Loucy (cell line): ENCODE measurements at regions not wholly inside any gene's neighbourhood (a gene's known extent, or its start where the extent isn't known, plus 50 kb on each side); places are given as distances from the start of the nearest gene placed in this dataset.

Experiments used
- EZH2phosphoT487 ChIP-seq: fragments of 200-600 bp; IDR thresholded peaks from 2 replicates; pipeline ENCODE4 v1.6.1; 2018; ENCODE audit warnings: antibody characterized with exemption, mild to moderate bottlenecking, moderate library complexity, borderline replicate concordance
- TF ChIP-seq, protein P1 (sequence below): fragments of 200-600 bp; sonication (generic); conservative IDR thresholded peaks from 2 replicates; pipeline ENCODE4 v1.5.1; 2014; ENCODE audit warnings: mild to moderate bottlenecking, antibody characterized with exemption, low read length

DNA sequence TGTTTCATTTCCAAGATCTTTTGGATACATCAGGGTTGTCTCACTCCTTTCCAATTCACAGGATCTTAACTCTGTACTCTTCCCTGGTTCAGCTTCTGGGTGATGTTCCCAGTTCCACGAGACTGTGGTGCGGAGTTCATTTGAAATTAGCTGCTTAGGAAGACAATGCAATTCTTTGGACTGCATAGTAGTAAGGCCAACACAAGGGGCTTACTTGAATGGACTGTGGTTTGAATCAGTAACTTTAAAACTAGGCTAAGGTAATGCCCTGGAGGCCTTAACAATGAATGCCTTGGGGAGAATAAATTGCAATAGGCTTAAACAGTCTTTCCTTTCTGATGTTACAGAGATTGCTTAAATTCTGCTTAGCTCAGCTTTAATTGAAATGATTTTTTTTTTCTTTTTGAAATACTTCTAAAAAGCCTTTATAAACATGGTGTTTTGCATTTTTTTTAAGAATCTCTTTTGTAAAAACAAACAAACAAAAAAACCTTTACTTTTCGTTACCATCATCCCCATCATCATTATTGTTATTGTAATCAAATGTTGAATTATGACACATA lies 133.8 kb upstream of the MEF2C start:
- TF ChIP-seq, protein P1, sequence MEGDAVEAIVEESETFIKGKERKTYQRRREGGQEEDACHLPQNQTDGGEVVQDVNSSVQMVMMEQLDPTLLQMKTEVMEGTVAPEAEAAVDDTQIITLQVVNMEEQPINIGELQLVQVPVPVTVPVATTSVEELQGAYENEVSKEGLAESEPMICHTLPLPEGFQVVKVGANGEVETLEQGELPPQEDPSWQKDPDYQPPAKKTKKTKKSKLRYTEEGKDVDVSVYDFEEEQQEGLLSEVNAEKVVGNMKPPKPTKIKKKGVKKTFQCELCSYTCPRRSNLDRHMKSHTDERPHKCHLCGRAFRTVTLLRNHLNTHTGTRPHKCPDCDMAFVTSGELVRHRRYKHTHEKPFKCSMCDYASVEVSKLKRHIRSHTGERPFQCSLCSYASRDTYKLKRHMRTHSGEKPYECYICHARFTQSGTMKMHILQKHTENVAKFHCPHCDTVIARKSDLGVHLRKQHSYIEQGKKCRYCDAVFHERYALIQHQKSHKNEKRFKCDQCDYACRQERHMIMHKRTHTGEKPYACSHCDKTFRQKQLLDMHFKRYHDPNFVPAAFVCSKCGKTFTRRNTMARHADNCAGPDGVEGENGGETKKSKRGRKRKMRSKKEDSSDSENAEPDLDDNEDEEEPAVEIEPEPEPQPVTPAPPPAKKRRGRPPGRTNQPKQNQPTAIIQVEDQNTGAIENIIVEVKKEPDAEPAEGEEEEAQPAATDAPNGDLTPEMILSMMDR: no peak
- no peak for TF ChIP-seq EZH2phosphoT487
